ENCODE measurements at regions not wholly inside any gene's neighbourhood (a gene's known extent, or its start where the extent isn't known, plus 50 kb on each side); places are given as distances from the start of the nearest gene placed in this dataset.

- Histone ChIP-seq H3K4me3 (ENCODE audit: low read depth in 2 of 2, low read length in 2 of 2) (no peak overlapping the region), H3K27me3 (ENCODE audit: control insufficient read depth, insufficient read depth, low read length) (peaks cover 3% of the 10 kb centered on the region; the same call in 1 of the 2 replicates), H3K36me3 (ENCODE audit: control insufficient read depth, insufficient read depth, low read length) (no peaks in the 10 kb centered on the region), H3K27ac (ENCODE audit: low read length) (no peak overlapping the region), H3K9me3 (ENCODE audit: control insufficient read depth, insufficient read depth, low read depth, low read length) (no peaks in the 10 kb centered on the region), H3K4me1 (ENCODE audit: control insufficient read depth, insufficient read depth, low read length) (no peaks in the 10 kb centered on the region)
- POLR2A ChIA-PET = no interaction called here
- in situ Hi-C loops (cut with HindIII; ENCODE audit: low pct_unique_long_range_greater_than_20kb, low sequenced_read_pairs) = no loop called here
- no peak for TF ChIP-seq CTCF (IDR thresholded peaks at IDR 0.05)
- no peak for TF ChIP-seq TCF7L2 (IDR thresholded peaks at IDR 0.05; ENCODE audit: low read depth, low read length)
- no peak for TF ChIP-seq SIN3A (IDR thresholded peaks at IDR 0.05; ENCODE audit: borderline replicate concordance, insufficient read depth, low read depth, low read length)
- TF ChIP-seq, protein P1, sequence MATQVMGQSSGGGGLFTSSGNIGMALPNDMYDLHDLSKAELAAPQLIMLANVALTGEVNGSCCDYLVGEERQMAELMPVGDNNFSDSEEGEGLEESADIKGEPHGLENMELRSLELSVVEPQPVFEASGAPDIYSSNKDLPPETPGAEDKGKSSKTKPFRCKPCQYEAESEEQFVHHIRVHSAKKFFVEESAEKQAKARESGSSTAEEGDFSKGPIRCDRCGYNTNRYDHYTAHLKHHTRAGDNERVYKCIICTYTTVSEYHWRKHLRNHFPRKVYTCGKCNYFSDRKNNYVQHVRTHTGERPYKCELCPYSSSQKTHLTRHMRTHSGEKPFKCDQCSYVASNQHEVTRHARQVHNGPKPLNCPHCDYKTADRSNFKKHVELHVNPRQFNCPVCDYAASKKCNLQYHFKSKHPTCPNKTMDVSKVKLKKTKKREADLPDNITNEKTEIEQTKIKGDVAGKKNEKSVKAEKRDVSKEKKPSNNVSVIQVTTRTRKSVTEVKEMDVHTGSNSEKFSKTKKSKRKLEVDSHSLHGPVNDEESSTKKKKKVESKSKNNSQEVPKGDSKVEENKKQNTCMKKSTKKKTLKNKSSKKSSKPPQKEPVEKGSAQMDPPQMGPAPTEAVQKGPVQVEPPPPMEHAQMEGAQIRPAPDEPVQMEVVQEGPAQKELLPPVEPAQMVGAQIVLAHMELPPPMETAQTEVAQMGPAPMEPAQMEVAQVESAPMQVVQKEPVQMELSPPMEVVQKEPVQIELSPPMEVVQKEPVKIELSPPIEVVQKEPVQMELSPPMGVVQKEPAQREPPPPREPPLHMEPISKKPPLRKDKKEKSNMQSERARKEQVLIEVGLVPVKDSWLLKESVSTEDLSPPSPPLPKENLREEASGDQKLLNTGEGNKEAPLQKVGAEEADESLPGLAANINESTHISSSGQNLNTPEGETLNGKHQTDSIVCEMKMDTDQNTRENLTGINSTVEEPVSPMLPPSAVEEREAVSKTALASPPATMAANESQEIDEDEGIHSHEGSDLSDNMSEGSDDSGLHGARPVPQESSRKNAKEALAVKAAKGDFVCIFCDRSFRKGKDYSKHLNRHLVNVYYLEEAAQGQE (IDR thresholded peaks at IDR 0.05; ENCODE audit: insufficient read depth in 1 of 2, low read depth in 2 of 2, low read length in 1 of 2) = no peak
- TF ChIP-seq POLR2AphosphoS5 (IDR thresholded peaks at IDR 0.05; ENCODE audit: low read depth, low read length) = no peak
- intact Hi-C loops (cut with micrococcal nuclease; ENCODE audit: unreplicated experiment) = no loop called here
- CTCF ChIA-PET = no interaction called here
- no TSS peak for BruUV-seq (replicated peaks)
- no peak for DNase-seq (ENCODE audit: low read depth, low spot score)
- ATAC-seq = no peak
Measured at GRCh38 chr11:45503311-45503710, 162.1 kb downstream of the CHST1 start.

DNA sequence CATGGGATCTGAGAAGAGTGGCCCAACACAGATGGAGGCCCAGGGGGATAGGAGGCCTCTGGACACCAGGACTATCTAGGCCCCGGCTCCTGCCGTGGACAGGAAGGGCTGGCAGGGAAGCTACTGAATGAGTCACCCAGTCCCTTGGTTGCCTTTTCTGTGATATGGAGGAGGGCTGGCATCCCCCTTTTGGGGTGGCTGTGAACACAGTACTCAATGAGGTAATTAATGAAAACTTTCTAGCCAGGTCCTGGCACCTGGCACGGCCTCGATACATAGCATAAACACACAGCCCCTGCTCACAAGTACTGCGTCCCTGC, 163.2 kb downstream of the CHST1 start:
- in situ Hi-C loops (cut with HindIII; ENCODE audit: low pct_unique_long_range_greater_than_20kb, low sequenced_read_pairs) (no loop called here), intact Hi-C loops (cut with micrococcal nuclease; ENCODE audit: unreplicated experiment) (no loop called here)
- Histone ChIP-seq H3K9me3 (ENCODE audit: control insufficient read depth, insufficient read depth, low read depth, low read length) (no peaks in the 10 kb centered on the region; the same call in 1 of the 2 replicates), H3K4me3 (ENCODE audit: low read depth in 2 of 2, low read length in 2 of 2) (no peak overlapping the region), H3K27ac (ENCODE audit: low read length) (no peak overlapping the region), H3K36me3 (ENCODE audit: control insufficient read depth, insufficient read depth, low read length) (no peaks in the 10 kb centered on the region), H3K4me1 (ENCODE audit: control insufficient read depth, insufficient read depth, low read length) (no peaks in the 10 kb centered on the region), H3K27me3 (ENCODE audit: control insufficient read depth, insufficient read depth, low read length) (peaks cover 8% of the 10 kb centered on the region)
- no peak for DNase-seq (ENCODE audit: low read depth, low spot score)
- ATAC-seq = no peak
- no peak for TF ChIP-seq SIN3A (IDR thresholded peaks at IDR 0.05; ENCODE audit: borderline replicate concordance, insufficient read depth, low read depth, low read length)
- no TSS peak for BruUV-seq (replicated peaks)
- CTCF ChIA-PET = no interaction called here
- POLR2A ChIA-PET = no interaction called here

- peaks cover 14% of the 10 kb centered on the region for H3K27me3 ChIP-seq (ENCODE audit: control insufficient read depth, insufficient read depth, low read length)
- no peak overlapping the region for H3K4me3 ChIP-seq (ENCODE audit: low read depth in 2 of 2, low read length in 2 of 2)
- DNase-seq (ENCODE audit: low read depth, low spot score) (no peak), ATAC-seq (no peak)
- CTCF ChIA-PET = no interaction called here
- no TSS peak for BruUV-seq (replicated peaks)
- POLR2A ChIA-PET = no interaction called here
- no peaks in the 10 kb centered on the region; the same call in 1 of the 2 replicates for H3K9me3 ChIP-seq (ENCODE audit: control insufficient read depth, insufficient read depth, low read depth, low read length)
- H3K4me1 ChIP-seq (ENCODE audit: control insufficient read depth, insufficient read depth, low read length) = no peaks in the 10 kb centered on the region
- H3K36me3 ChIP-seq (ENCODE audit: control insufficient read depth, insufficient read depth, low read length) = no peaks in the 10 kb centered on the region
- no peak overlapping the region for H3K27ac ChIP-seq (ENCODE audit: low read length)
- intact Hi-C loops (cut with micrococcal nuclease; ENCODE audit: unreplicated experiment) (no loop called here), in situ Hi-C loops (cut with HindIII; ENCODE audit: low pct_unique_long_range_greater_than_20kb, low sequenced_read_pairs) (no loop called here)
- TF ChIP-seq SIN3A (IDR thresholded peaks at IDR 0.05; ENCODE audit: borderline replicate concordance, insufficient read depth, low read depth, low read length) (no peak), CTCF (IDR thresholded peaks at IDR 0.05) (no peak), POLR2AphosphoS5 (IDR thresholded peaks at IDR 0.05; ENCODE audit: low read depth, low read length) (no peak), TCF7L2 (IDR thresholded peaks at IDR 0.05; ENCODE audit: low read depth, low read length) (no peak)
- TF ChIP-seq, protein P1 (IDR thresholded peaks at IDR 0.05; ENCODE audit: insufficient read depth in 1 of 2, low read depth in 2 of 2, low read length in 1 of 2) = no peak
Measured at GRCh38 chr11:45501392-45502225, 163.8 kb downstream of the CHST1 start.

All from Panc1 (cell line).